H1 (cell line): ENCODE measurements at regions not wholly inside any gene's neighbourhood (a gene's known extent, or its start where the extent isn't known, plus 50 kb on each side); places are given as distances from the start of the nearest gene placed in this dataset.

Source experiments
- PHF8 ChIP-seq: fragments of 200-600 bp; sonication (generic); conservative IDR thresholded peaks from 2 replicates; pipeline ENCODE4 v1.7.1; 2012; ENCODE audit warnings: low read depth, mild to moderate bottlenecking, inconsistent platforms, low read length, moderate library complexity
- SIX5 ChIP-seq: IDR thresholded peaks from 2 replicates; pipeline ENCODE4 v1.6.1; 2011; ENCODE audit warnings: mild to moderate bottlenecking, low read depth, low read length
- TEAD4 ChIP-seq: IDR thresholded peaks from 2 replicates; pipeline ENCODE4 v1.6.1; 2012; ENCODE audit warnings: low read depth, low read length, inconsistent platforms, mixed read lengths
- TF ChIP-seq, protein P1 (sequence below): fragments of 300-600 bp; sonication (generic); IDR thresholded peaks from 2 replicates; pipeline ENCODE4 v1.7.1; 2012; ENCODE audit warnings: low read length, moderate library complexity, mild to moderate bottlenecking, inconsistent platforms; ENCODE audit not compliant: insufficient replicate concordance

DNA sequence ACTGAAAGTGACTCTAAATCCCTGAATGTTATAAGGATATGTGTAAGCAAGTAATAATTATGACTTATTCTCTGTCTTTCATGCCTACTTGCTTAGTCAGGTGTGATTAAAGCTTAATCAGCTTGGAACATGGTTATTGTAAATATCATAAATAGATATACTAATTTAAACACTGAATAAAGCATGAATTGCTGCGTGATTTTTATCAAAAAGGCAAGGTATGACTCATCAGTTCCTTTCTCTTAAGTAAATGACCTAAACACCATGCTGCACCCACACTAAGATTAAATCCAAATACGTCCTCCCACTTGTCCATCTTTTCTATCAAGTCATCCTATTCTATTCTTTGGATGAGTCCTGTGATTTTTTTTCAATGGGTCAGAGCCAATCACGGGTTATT, 124.6 kb upstream of the MTAP start (continued):
- TF ChIP-seq, protein P1, sequence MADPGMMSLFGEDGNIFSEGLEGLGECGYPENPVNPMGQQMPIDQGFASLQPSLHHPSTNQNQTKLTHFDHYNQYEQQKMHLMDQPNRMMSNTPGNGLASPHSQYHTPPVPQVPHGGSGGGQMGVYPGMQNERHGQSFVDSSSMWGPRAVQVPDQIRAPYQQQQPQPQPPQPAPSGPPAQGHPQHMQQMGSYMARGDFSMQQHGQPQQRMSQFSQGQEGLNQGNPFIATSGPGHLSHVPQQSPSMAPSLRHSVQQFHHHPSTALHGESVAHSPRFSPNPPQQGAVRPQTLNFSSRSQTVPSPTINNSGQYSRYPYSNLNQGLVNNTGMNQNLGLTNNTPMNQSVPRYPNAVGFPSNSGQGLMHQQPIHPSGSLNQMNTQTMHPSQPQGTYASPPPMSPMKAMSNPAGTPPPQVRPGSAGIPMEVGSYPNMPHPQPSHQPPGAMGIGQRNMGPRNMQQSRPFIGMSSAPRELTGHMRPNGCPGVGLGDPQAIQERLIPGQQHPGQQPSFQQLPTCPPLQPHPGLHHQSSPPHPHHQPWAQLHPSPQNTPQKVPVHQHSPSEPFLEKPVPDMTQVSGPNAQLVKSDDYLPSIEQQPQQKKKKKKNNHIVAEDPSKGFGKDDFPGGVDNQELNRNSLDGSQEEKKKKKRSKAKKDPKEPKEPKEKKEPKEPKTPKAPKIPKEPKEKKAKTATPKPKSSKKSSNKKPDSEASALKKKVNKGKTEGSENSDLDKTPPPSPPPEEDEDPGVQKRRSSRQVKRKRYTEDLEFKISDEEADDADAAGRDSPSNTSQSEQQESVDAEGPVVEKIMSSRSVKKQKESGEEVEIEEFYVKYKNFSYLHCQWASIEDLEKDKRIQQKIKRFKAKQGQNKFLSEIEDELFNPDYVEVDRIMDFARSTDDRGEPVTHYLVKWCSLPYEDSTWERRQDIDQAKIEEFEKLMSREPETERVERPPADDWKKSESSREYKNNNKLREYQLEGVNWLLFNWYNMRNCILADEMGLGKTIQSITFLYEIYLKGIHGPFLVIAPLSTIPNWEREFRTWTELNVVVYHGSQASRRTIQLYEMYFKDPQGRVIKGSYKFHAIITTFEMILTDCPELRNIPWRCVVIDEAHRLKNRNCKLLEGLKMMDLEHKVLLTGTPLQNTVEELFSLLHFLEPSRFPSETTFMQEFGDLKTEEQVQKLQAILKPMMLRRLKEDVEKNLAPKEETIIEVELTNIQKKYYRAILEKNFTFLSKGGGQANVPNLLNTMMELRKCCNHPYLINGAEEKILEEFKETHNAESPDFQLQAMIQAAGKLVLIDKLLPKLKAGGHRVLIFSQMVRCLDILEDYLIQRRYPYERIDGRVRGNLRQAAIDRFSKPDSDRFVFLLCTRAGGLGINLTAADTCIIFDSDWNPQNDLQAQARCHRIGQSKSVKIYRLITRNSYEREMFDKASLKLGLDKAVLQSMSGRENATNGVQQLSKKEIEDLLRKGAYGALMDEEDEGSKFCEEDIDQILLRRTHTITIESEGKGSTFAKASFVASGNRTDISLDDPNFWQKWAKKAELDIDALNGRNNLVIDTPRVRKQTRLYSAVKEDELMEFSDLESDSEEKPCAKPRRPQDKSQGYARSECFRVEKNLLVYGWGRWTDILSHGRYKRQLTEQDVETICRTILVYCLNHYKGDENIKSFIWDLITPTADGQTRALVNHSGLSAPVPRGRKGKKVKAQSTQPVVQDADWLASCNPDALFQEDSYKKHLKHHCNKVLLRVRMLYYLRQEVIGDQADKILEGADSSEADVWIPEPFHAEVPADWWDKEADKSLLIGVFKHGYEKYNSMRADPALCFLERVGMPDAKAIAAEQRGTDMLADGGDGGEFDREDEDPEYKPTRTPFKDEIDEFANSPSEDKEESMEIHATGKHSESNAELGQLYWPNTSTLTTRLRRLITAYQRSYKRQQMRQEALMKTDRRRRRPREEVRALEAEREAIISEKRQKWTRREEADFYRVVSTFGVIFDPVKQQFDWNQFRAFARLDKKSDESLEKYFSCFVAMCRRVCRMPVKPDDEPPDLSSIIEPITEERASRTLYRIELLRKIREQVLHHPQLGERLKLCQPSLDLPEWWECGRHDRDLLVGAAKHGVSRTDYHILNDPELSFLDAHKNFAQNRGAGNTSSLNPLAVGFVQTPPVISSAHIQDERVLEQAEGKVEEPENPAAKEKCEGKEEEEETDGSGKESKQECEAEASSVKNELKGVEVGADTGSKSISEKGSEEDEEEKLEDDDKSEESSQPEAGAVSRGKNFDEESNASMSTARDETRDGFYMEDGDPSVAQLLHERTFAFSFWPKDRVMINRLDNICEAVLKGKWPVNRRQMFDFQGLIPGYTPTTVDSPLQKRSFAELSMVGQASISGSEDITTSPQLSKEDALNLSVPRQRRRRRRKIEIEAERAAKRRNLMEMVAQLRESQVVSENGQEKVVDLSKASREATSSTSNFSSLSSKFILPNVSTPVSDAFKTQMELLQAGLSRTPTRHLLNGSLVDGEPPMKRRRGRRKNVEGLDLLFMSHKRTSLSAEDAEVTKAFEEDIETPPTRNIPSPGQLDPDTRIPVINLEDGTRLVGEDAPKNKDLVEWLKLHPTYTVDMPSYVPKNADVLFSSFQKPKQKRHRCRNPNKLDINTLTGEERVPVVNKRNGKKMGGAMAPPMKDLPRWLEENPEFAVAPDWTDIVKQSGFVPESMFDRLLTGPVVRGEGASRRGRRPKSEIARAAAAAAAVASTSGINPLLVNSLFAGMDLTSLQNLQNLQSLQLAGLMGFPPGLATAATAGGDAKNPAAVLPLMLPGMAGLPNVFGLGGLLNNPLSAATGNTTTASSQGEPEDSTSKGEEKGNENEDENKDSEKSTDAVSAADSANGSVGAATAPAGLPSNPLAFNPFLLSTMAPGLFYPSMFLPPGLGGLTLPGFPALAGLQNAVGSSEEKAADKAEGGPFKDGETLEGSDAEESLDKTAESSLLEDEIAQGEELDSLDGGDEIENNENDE: no peak
- no peak for TF ChIP-seq PHF8
- TF ChIP-seq TEAD4: no peak
- no peak for TF ChIP-seq SIX5
- TF ChIP-seq, all 59 proteins: peak for 0
